IPS DF 4.7 (cell line): ENCODE measurements at regions not wholly inside any gene's neighbourhood (a gene's known extent, or its start where the extent isn't known, plus 50 kb on each side); places are given as distances from the start of the nearest gene placed in this dataset.
"Not testable (repeated sequence)": the region's sequence is repeated elsewhere in the genome, so short reads cannot be mapped to it uniquely, and the experiment has no call there.

ENCODE experiments used
- DNase-seq: peaks from one replicate; pipeline ENCODE4 v3.0.0-alpha.2; 2013; ENCODE audit warnings: low spot score; ENCODE audit errors: extremely low read depth

GRCh38 chr4:9110700-9111099 lies 59.5 kb upstream of the FAM90A26 start:
- DNase-seq, result not testable (repeated sequence)

- DNase-seq, result not testable (repeated sequence)
Measured at GRCh38 chr4:9103148-9103524, 67.1 kb upstream of the FAM90A26 start.

- not testable (repeated sequence) for DNase-seq
Measured at GRCh38 chr4:9102471-9103147, 67.6 kb upstream of the FAM90A26 start.

GRCh38 chr4:9096330-9096729 lies 73.9 kb upstream of the FAM90A26 start:
- DNase-seq, result not testable (repeated sequence)

GRCh38 chr4:9078796-9079195 lies 91.4 kb upstream of the FAM90A26 start:
- not testable (repeated sequence) for DNase-seq

GRCh38 chr4:9076974-9077373 lies 93.2 kb upstream of the FAM90A26 start:
- not testable (repeated sequence) for DNase-seq

GRCh38 chr4:9076486-9076885 lies 93.7 kb upstream of the FAM90A26 start:
- DNase-seq, result not testable (repeated sequence)

GRCh38 chr4:9073371-9073770 lies 96.8 kb upstream of the FAM90A26 start:
- not testable (repeated sequence) for DNase-seq

- DNase-seq, result not testable (repeated sequence)
Measured at GRCh38 chr4:9072521-9073220, 97.5 kb upstream of the FAM90A26 start.

- DNase-seq, result not testable (repeated sequence)
Measured at GRCh38 chr4:9067923-9068322, 102.3 kb upstream of the FAM90A26 start.

- DNase-seq, result not testable (repeated sequence)
Measured at GRCh38 chr4:9063612-9064011, 106.6 kb upstream of the FAM90A26 start.

GRCh38 chr4:9024866-9025265 lies 145.3 kb upstream of the FAM90A26 start:
- not testable (repeated sequence) for DNase-seq

GRCh38 chr4:9009792-9010191 lies 138.2 kb upstream of the HMX1 start:
- not testable (repeated sequence) for DNase-seq

- not testable (repeated sequence) for DNase-seq
Measured at GRCh38 chr4:9008407-9008806, 136.8 kb upstream of the HMX1 start.

GRCh38 chr4:9001153-9001552 lies 129.5 kb upstream of the HMX1 start:
- DNase-seq, result not testable (repeated sequence)

GRCh38 chr4:9000505-9001001 lies 128.9 kb upstream of the HMX1 start:
- not testable (repeated sequence) for DNase-seq

- DNase-seq, result not testable (repeated sequence)
Measured at GRCh38 chr4:8992981-8993380, 121.3 kb upstream of the HMX1 start.

GRCh38 chr4:8991449-8991848 lies 119.8 kb upstream of the HMX1 start:
- DNase-seq, result not testable (repeated sequence)

GRCh38 chr4:8990341-8990740 lies 118.7 kb upstream of the HMX1 start:
- not testable (repeated sequence) for DNase-seq

- DNase-seq, result not testable (repeated sequence)
Measured at GRCh38 chr4:8985786-8986185, 114.1 kb upstream of the HMX1 start.

GRCh38 chr4:8984641-8985040 lies 113.0 kb upstream of the HMX1 start:
- not testable (repeated sequence) for DNase-seq

- not testable (repeated sequence) for DNase-seq
Measured at GRCh38 chr4:8983921-8984320, 112.3 kb upstream of the HMX1 start.
